Hypothalamus (tissue), 51 donors: ENCODE measurements at regions not wholly inside any gene's neighbourhood (a gene's known extent, or its start where the extent isn't known, plus 50 kb on each side); places are given as distances from the start of the nearest gene placed in this dataset.

Experiments
- DNase-seq, 51 donors: peaks; one replicate each; lab custom pipeline; 2025; lab: John Stamatoyannopoulos, UW

DNA sequence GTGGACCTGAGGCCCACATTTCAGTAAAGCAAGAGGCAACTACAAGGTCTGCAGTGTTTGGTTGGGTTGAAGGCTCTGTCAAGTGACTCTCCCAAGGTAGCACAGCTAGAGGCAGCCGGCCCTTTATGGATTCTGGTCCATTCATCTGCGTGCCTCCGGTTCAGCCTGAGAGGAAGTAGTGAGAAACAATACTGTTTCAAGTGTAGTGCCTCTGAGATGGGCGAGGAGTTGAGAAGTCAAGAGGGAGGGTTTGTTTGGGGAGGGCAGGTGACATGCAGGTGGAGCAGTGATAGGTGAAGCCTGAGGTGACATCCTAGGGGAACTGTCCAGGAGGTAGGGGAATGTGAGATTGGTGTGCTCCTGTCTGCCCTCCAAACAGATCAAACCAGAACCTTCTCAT is 933.5 kb downstream of the VRK1 start:
- DNase-seq = no peak

DNA sequence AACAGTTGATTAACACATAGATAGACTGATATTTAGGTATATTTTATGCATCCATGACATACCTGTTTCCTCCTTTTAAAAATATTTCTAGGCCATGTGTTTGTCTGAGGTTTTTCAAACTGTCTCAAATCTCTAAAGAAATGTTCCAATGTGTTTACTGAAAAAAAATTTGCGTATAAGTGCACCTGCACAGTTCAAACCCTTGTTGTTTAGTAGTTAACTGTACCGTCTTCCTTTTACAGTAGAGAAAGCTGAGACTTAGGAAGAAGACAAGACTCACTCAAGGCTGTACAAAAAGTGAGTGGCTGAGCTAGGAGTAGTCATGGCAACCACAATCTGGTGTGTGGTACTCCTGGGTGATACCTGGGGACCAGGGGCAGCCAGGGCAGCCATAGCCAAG is 934.6 kb downstream of the VRK1 start:
- no peak for DNase-seq

DNA sequence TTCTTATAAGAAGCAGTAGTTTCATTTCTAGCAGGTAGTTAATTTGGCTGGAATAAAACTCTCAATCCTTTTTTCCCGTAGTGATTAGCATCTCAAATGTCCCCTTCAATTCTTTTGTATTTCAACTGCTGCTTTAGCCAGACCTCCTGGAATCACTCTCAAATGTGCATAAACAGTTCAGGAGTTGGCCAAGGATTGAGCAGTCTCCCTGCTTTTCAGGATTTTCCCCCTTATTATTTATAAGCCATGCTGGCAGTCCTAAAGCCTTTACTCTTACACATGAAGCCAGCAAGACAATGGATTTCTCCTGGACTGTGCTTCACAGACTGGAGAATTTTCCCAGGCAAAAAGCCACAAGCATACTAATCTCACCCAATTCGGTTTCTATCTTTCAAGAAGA is 950.1 kb downstream of the VRK1 start:
- DNase-seq = no peak

- DNase-seq = no peak
These were observed 951.4 kb downstream of the VRK1 start for GRCh38 chr14:97748616-97749015.

DNA sequence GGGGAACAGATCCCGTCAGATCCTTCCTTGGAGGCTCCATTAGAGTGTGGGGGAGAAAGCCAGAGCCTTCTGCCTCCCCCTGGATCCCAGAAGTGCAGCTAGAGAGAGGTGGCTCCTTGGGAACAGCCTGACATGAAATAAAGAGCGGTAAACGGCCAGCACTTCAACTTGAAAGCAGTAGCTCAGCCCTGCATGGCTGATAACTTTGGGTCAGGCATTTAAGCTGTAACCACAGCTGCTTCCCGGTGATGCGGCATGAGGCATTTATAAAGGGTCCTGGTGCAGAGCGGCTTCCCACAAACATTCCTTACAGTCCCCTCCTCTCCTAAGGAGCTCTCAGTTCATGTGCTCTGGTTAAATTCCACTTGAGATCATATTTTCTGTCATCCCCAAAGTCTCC is 960.3 kb downstream of the VRK1 start:
- DNase-seq = no peak

DNA sequence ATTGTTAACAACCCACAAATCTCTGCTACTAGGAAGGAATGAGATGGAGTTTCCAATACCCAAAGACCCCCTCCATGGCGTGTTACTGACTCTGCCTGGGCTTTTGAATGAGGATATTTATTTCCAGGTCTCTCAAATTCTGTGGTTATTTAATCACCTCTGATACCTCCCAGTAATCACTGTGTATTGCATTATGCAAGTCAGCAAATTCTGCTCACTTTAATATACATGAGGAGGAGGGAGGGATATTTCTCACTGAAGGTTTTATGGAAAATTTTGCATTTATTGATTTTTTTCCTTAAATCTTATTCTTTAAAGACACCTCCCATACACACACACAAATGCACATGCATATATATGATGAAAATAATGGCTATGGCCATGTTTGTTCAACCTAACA is 962.9 kb downstream of the VRK1 start:
- no peak for DNase-seq

GRCh38 chr14:97762386-97762785 is 965.2 kb downstream of the VRK1 start:
- no peak for DNase-seq

- DNase-seq = no peak
These were observed 974.3 kb downstream of the VRK1 start for GRCh38 chr14:97771340-97772045.

- DNase-seq = no peak
These were observed 976.4 kb downstream of the VRK1 start for GRCh38 chr14:97773598-97773997.

- DNase-seq = no peak
These were observed 979.8 kb downstream of the VRK1 start for GRCh38 chr14:97776890-97777558.

GRCh38 chr14:97777622-97778355 is 980.6 kb downstream of the VRK1 start:
- no peak for DNase-seq

GRCh38 chr14:97779140-97779539 is 982.0 kb downstream of the VRK1 start:
- DNase-seq = no peak

- DNase-seq = no peak
These were observed 983.6 kb downstream of the VRK1 start for GRCh38 chr14:97780804-97781203.

DNA sequence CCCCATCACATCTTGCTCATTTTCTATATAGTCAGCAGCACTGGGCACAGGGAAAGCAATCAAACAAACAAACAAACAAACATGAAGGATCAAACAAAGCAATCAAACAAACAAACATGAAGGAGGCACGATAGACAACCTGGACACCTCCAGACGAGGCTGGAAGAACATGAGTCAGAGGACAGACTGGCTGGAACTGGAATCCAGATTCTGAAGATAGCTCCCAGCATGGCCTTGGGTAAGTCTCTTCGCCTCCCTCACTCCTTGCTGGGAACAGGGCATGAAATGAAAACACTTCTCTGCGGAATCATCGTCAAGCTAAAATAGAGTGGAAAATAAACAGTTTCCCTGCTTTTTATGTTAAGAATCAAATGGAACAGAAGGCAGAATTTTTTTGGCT is 984.8 kb downstream of the VRK1 start:
- DNase-seq = no peak

- DNase-seq = no peak
These were observed 985.8 kb downstream of the VRK1 start for GRCh38 chr14:97782871-97783414.

- no peak for DNase-seq
These were observed 988.3 kb downstream of the VRK1 start for GRCh38 chr14:97785495-97785894.

DNA sequence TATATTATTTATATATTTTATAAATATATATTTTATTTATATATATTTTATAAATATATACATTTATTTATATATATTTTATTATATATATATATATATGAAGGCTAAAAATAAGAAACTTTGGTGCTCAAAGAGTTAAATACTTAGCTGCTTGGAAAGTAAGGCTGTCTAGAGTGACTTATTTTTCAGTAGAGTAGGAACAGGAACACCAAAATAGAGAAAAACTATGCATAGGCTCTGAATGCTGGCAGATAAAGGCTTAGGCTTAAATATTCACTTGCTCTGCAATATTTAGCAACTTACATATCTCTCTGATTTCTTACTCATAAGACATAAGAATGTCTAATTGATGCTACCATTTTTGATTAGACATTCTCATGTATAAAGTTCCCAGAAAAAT is 991.2 kb downstream of the VRK1 start:
- no peak for DNase-seq

DNA sequence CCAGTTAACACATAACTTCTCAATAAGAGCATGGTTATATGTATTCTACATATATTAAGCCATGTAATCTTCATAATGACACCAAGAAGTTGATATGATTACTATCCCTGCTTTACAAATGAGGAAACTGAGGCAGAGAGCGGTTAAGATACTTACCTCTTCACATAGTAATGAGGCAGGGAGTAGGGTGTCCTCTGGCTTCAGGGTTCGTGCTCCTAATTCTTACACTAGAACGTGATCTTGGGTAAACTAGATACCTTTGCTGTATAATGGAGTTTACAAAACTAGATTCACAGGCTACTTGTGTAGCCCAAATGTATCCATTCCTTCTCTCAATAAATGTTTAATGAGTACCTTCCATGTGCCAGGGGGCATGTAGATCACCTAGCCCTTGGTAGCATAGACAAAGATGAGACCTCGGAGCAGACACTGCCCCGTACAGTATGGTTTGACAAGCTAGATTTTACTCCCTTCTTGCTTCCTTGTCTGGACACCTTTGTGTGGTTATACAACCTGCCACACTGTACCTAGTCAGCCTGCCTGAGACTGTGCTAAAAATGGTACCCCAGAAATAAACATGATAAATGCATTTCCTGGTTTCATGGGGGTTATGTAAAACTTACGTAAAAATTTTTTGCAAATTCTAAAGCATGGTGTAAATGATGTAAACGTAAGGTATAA is 991.8 kb downstream of the VRK1 start:
- no peak for DNase-seq

- DNase-seq = no peak
These were observed 993.9 kb downstream of the VRK1 start for GRCh38 chr14:97791072-97791471.

GRCh38 chr14:97791906-97792305 is 994.7 kb downstream of the VRK1 start:
- DNase-seq = no peak

GRCh38 chr14:97796511-97796910 is 999.3 kb downstream of the VRK1 start:
- no peak for DNase-seq
